ENCODE measurements at regions not wholly inside any gene's neighbourhood (a gene's known extent, or its start where the extent isn't known, plus 50 kb on each side); places are given as distances from the start of the nearest gene placed in this dataset.

GRCh38 chr5:56415356-56415765 lies 182.2 kb upstream of the ANKRD55 start:
- TF ChIP-seq CTCF (conservative IDR thresholded peaks at IDR 0.05; ENCODE audit: low read depth, low read length) = no peak
- TF ChIP-seq EZH2 (IDR thresholded peaks at IDR 0.05; ENCODE audit: borderline replicate concordance, low read depth, low read length, poor library complexity, severe bottlenecking) = no peak
- DNase-seq (ENCODE audit: low spot score) = no peak
- Histone ChIP-seq H3K4me3 (ENCODE audit: low read depth, low read length, poor library complexity, severe bottlenecking) (no peak overlapping the region), H3K36me3 (ENCODE audit: insufficient read depth, low read length, poor library complexity, severe bottlenecking) (no peaks in the 10 kb centered on the region), H3K27me3 (replicated peaks; ENCODE audit: insufficient read depth, low read depth, low read length, poor library complexity) (no peaks in the 10 kb centered on the region), H3K27ac (ENCODE audit: low read depth, low read length, poor library complexity, severe bottlenecking) (no peak overlapping the region), H3K4me1 (ENCODE audit: insufficient read depth, low read length, poor library complexity, severe bottlenecking) (peaks cover 28% of the 10 kb centered on the region), H3K9me3 (ENCODE audit: low read depth, low read length, poor library complexity, severe bottlenecking) (peaks cover 11% of the 10 kb centered on the region)
- no TSS peak for BruUV-seq (replicated peaks)
- intact Hi-C loops (cut with micrococcal nuclease; ENCODE audit: unreplicated experiment) = no loop called here
- POLR2A ChIA-PET (ENCODE audit: low non-redundant PET) = no interaction called here
- CTCF ChIA-PET = no interaction called here

- CTCF ChIA-PET = no interaction called here
- TF ChIP-seq EZH2 (IDR thresholded peaks at IDR 0.05; ENCODE audit: borderline replicate concordance, low read depth, low read length, poor library complexity, severe bottlenecking) (no peak), CTCF (conservative IDR thresholded peaks at IDR 0.05; ENCODE audit: low read depth, low read length) (no peak)
- no peak overlapping the region for H3K27ac ChIP-seq (ENCODE audit: low read depth, low read length, poor library complexity, severe bottlenecking)
- H3K9me3 ChIP-seq (ENCODE audit: low read depth, low read length, poor library complexity, severe bottlenecking) = peaks cover 3% of the 10 kb centered on the region
- DNase-seq (ENCODE audit: low spot score) = peak; percentile 38
- H3K27me3 ChIP-seq (replicated peaks; ENCODE audit: insufficient read depth, low read depth, low read length, poor library complexity) = no peaks in the 10 kb centered on the region
- no peak overlapping the region for H3K4me3 ChIP-seq (ENCODE audit: low read depth, low read length, poor library complexity, severe bottlenecking)
- no TSS peak for BruUV-seq (replicated peaks)
- peaks cover 33% of the 10 kb centered on the region for H3K4me1 ChIP-seq (ENCODE audit: insufficient read depth, low read length, poor library complexity, severe bottlenecking)
- no peaks in the 10 kb centered on the region for H3K36me3 ChIP-seq (ENCODE audit: insufficient read depth, low read length, poor library complexity, severe bottlenecking)
- POLR2A ChIA-PET (ENCODE audit: low non-redundant PET) = no interaction called here
- intact Hi-C loops (cut with micrococcal nuclease; ENCODE audit: unreplicated experiment) = no loop called here
Observed at GRCh38 chr5:56414066-56414465, 180.9 kb upstream of the ANKRD55 start.

GRCh38 chr5:56413546-56413945 lies 180.4 kb upstream of the ANKRD55 start:
- ChIA-PET POLR2A (ENCODE audit: low non-redundant PET) (no interaction called here), CTCF (no interaction called here)
- BruUV-seq (replicated peaks) = no TSS peak
- H3K27ac ChIP-seq (ENCODE audit: low read depth, low read length, poor library complexity, severe bottlenecking) = no peak overlapping the region
- no peaks in the 10 kb centered on the region for H3K36me3 ChIP-seq (ENCODE audit: insufficient read depth, low read length, poor library complexity, severe bottlenecking)
- intact Hi-C loops (cut with micrococcal nuclease; ENCODE audit: unreplicated experiment) = no loop called here
- TF ChIP-seq CTCF (conservative IDR thresholded peaks at IDR 0.05; ENCODE audit: low read depth, low read length) = no peak
- TF ChIP-seq EZH2 (IDR thresholded peaks at IDR 0.05; ENCODE audit: borderline replicate concordance, low read depth, low read length, poor library complexity, severe bottlenecking) = no peak
- no peaks in the 10 kb centered on the region for H3K27me3 ChIP-seq (replicated peaks; ENCODE audit: insufficient read depth, low read depth, low read length, poor library complexity)
- H3K4me1 ChIP-seq (ENCODE audit: insufficient read depth, low read length, poor library complexity, severe bottlenecking) = peaks cover 33% of the 10 kb centered on the region
- no peak for DNase-seq (ENCODE audit: low spot score)
- no peaks in the 10 kb centered on the region for H3K9me3 ChIP-seq (ENCODE audit: low read depth, low read length, poor library complexity, severe bottlenecking)
- H3K4me3 ChIP-seq (ENCODE audit: low read depth, low read length, poor library complexity, severe bottlenecking) = no peak overlapping the region
